Choroid plexus epithelial cell (primary cell): ENCODE measurements at regions not wholly inside any gene's neighbourhood (a gene's known extent, or its start where the extent isn't known, plus 50 kb on each side); places are given as distances from the start of the nearest gene placed in this dataset.

Source experiments
- DNase-seq: peaks from one replicate; pipeline ENCODE4 v3.0.0-alpha.2; 2010; ENCODE audit warnings: low read depth
- H3K4me3 ChIP-seq: 2 replicates; pipeline ENCODE4 v1.5.1; 2011; ENCODE audit warnings: low read depth, mild to moderate bottlenecking, control low read depth, low read length, moderate library complexity
- CTCF ChIP-seq: conservative IDR thresholded peaks from 2 replicates; pipeline ENCODE4 v1.5.1; 2011; ENCODE audit warnings: low read depth, mild to moderate bottlenecking, control low read depth, inconsistent platforms, low read length, moderate library complexity

DNA sequence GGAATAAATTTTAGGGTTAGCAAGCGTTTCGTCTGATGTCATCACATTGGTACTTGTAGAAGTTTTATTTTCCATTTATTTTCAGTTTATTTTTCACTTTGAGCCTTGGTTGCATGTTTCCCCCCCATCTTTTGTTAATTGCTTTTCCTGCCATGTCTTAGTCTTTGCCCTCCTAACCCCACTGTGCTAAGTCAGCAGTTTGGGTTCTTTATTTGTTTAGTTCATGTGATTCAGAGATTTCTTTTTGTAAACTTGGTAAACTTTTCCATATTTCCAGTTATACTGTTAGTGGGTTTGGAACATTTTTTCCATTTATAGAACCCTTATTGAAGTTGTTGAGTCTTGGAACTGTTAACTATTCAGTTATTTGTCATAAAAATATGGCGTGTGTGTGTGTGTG, 252.9 kb upstream of the ANKH start:
- no peak for TF ChIP-seq CTCF
- H3K4me3 ChIP-seq, result no peak overlapping the region
- DNase-seq, result no peak

GRCh38 chr5:15117688-15118087, 246.1 kb upstream of the ANKH start:
- no peak for TF ChIP-seq CTCF
- no peak for DNase-seq
- no peak overlapping the region for H3K4me3 ChIP-seq

DNA sequence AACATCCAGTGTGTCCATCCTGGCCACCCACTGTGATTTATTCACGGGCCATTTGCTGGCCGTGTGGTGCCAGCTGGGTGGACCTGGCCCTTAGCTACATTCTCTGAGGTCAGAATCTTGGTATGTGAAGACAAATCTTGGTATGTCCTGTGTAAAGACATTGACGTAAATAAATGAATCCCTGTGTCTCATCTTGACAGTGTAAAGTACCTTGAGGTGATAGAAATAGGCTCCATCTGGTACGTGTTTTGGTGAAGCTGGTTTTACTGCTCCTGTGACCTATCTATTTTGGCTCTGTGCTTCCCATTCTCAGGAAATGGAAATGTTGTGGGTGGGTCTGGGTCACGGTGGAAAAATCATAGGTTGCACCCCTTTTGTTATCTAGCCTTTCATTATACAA, 245.4 kb upstream of the ANKH start:
- no peak for TF ChIP-seq CTCF
- peak; percentile 26 for DNase-seq
- no peak overlapping the region for H3K4me3 ChIP-seq

DNA sequence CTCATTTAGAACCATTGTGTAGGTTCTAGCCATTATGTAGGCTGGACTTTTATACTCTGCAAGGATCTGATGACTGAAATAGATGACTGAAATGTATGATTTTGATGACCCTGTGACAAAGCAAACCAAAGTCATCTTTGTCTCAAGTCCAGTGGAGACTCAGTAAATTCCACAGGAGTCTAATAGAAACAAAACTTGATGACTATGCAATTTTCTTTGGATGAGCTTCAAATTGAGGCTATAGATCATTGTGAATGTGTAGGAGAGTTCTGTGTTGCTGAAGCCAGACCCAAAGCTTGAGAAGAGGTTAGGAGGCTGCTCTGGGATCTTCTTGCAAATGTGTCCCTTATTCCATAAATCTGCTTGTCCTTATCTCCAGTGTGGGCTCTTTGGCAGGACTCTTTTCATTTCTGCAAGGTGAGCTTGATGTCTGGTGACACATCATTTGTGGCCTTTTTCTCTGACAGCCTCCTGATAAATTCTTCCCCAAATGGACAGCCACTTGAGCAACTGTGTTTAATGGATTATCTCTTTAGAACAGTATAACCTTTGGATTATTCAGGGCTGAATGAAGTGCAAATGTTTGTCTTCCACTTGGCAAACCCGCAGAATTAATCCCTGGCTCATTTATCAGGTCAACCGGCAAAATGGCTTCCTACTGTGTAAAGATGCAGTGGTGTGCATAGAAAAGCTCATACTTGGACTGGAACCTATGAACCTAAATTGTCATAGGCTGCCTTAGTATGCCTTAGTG, 235.1 kb upstream of the ANKH start:
- TF ChIP-seq CTCF, result no peak
- DNase-seq, result no peak
- H3K4me3 ChIP-seq, result no peak overlapping the region

DNA sequence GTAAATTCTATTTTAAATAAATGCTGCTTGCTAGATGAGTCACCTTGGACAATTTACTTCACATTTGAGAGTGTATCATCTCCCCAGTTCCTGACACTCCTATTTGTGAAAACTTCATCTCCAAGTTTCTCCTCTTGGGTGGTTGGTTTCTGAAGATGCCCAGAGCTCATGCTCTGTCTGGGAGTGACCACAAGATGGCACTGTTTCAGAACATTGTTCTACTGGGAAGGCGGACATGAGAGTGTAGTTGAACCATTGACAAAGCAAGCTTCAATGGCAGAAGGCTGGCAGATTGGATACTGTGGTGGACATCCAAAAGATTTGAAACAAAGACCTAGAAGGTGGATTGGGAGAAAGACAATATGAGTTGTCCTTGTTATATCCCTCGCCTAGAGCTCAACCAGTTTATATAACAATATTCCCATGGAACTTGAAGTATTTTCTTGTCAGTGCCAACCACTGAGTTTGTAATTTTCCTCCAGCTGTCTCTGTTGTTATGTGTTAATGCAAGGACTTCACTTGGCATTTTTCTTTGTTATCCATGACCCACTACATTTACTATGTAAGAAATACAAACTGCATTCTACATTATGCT, 234.3 kb upstream of the ANKH start:
- DNase-seq, result peak; percentile 80
- H3K4me3 ChIP-seq, result no peak overlapping the region
- TF ChIP-seq CTCF, result peak; percentile 90

GRCh38 chr5:15103864-15104263, 232.3 kb upstream of the ANKH start:
- no peak for DNase-seq
- no peak for TF ChIP-seq CTCF
- H3K4me3 ChIP-seq, result no peak overlapping the region

DNA sequence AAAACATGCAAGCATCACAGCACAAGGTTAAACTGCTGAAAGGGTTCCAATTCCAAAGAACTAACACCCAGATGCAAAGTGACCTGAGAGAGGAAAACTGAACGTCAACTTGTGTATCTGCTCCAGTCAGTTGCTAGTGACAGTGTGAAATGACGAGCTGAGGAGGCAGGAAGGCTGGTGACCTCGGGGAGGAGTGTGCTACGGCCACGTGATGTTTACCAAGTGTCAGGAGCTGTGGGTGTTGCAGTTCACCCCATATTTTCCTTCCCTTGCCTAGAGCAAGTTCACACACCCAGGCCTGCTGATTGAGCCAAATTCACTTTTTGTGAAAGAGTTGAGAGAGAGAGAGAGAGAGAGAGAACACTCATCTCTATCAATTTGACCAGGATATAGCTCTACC, 231.6 kb upstream of the ANKH start:
- DNase-seq, result no peak
- TF ChIP-seq CTCF, result no peak
- no peak overlapping the region for H3K4me3 ChIP-seq
